ENCODE measurements at regions not wholly inside any gene's neighbourhood (a gene's known extent, or its start where the extent isn't known, plus 50 kb on each side); places are given as distances from the start of the nearest gene placed in this dataset.

GRCh38 chr16:61195006-61195405 is 841.2 kb downstream of the CDH8 start:
- Histone ChIP-seq H4K20me1 (replicated peaks; ENCODE audit: control insufficient read depth, insufficient read depth, low read length) (no peaks in the 10 kb centered on the region), H3K9me3 (replicated peaks; ENCODE audit: control insufficient read depth, insufficient read depth, low read depth, low read length) (no peaks in the 10 kb centered on the region), H3K4me2 (ENCODE audit: insufficient read depth, low read length) (no peak overlapping the region), H3K9me1 (ENCODE audit: control insufficient read depth, insufficient read depth, low read length) (no peaks in the 10 kb centered on the region), H3K79me2 (ENCODE audit: control insufficient read depth, insufficient read depth, low read length) (no peaks in the 10 kb centered on the region), H3K4me1 (replicated peaks in 1 of 2; ENCODE audit: control insufficient read depth in 2 of 2, insufficient read depth in 2 of 2, low read length in 2 of 2) (no peaks in the 10 kb centered on the region), H3K36me3 (ENCODE audit: control insufficient read depth, insufficient read depth, low read length) (no peaks in the 10 kb centered on the region), H3K27me3 (ENCODE audit: control insufficient read depth in 2 of 2, insufficient read depth in 2 of 2, low read length in 2 of 2) (no peaks in the 10 kb centered on the region), H3K27ac (ENCODE audit: extremely low read depth, low read depth, low read length) (no peak overlapping the region), H3K4me3 (no peak overlapping the region), H3K9ac (ENCODE audit: insufficient read depth in 1 of 2, low read depth in 2 of 2, low read length in 2 of 2) (no peak overlapping the region), H2AFZ (ENCODE audit: low read depth, low read length) (no peak overlapping the region)
- intact Hi-C loops (cut with micrococcal nuclease) (no loop called here), in situ Hi-C loops (cut with MboI) (no loop called here)
- no TSS peak for BruUV-seq (replicated peaks)
- POLR2A ChIA-PET = no interaction called here
- FAIRE-seq = no peak
- DNase-seq (ENCODE audit: extremely low read depth in 1 of 4, low spot score in 3 of 4) = no peak
- TF ChIP-seq, protein P1, sequence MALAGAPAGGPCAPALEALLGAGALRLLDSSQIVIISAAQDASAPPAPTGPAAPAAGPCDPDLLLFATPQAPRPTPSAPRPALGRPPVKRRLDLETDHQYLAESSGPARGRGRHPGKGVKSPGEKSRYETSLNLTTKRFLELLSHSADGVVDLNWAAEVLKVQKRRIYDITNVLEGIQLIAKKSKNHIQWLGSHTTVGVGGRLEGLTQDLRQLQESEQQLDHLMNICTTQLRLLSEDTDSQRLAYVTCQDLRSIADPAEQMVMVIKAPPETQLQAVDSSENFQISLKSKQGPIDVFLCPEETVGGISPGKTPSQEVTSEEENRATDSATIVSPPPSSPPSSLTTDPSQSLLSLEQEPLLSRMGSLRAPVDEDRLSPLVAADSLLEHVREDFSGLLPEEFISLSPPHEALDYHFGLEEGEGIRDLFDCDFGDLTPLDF (CRISPR knock-in tag; IDR thresholded peaks at IDR 0.05) = no peak
- TF ChIP-seq FOXJ3 (CRISPR knock-in tag; IDR thresholded peaks at IDR 0.05) (no peak), SAFB2 (IDR thresholded peaks at IDR 0.05; ENCODE audit: borderline replicate concordance, low read depth, low read length, severe bottlenecking) (no peak), MLLT1 (IDR thresholded peaks at IDR 0.05) (no peak), XRCC4 (IDR thresholded peaks at IDR 0.05; ENCODE audit: extremely low read depth, insufficient read depth, insufficient read length) (no peak), LEF1 (IDR thresholded peaks at IDR 0.05) (no peak), RBM25 (IDR thresholded peaks at IDR 0.05; ENCODE audit: low read depth, low read length, severe bottlenecking) (no peak), LCOR (CRISPR knock-in tag; IDR thresholded peaks at IDR 0.05) (no peak)
- no peak for ATAC-seq
- CTCF ChIA-PET (ENCODE audit: low intra/inter-chr PET ratio) = no interaction called here
